PC-3 (cell line): ENCODE measurements at regions not wholly inside any gene's neighbourhood (a gene's known extent, or its start where the extent isn't known, plus 50 kb on each side); places are given as distances from the start of the nearest gene placed in this dataset.

ENCODE experiments used
- ATAC-seq: fragments of 200-7000 bp; cut with Tn5 transposase; 2 replicates; pipeline ENCODE4 v1.9.1; 2020; ENCODE audit warnings: mild to moderate bottlenecking, moderate library complexity
- BruUV-seq: library from RNA; stranded (reverse); fragments of 400-500 nt; replicated peaks from 2 replicates; lab custom pipeline; 2021; lab: Mats Ljungman, UMichigan
- CTCF ChIA-PET: fragments of 300-600 bp; sonication (Branson Sonifier 250); formaldehyde crosslinking; loops from one replicate; lab custom pipeline; 2022; ENCODE audit warnings: antibody characterized with exemption; lab: Charles Lee
- POLR2A ChIA-PET: fragments of 300-600 bp; sonication (Branson Sonifier 250); formaldehyde crosslinking; loops from one replicate; lab custom pipeline; 2022; ENCODE audit warnings: antibody characterized with exemption; ENCODE audit not compliant: unreplicated experiment; lab: Charles Lee
- DNase-seq: peaks from one replicate; pipeline ENCODE4 v3.0.0-alpha.2; 2015
- H2AFZ ChIP-seq: fragments of 300-600 bp; sonication (generic); 2 replicates; pipeline ENCODE4 v1.6.0; 2016; ENCODE audit warnings: antibody characterized with exemption, low read length
- H3F3A ChIP-seq: fragments of 300-600 bp; sonication (generic); one replicate; pipeline ENCODE4 v1.6.0; 2017; ENCODE audit warnings: antibody characterized with exemption, low read length, control low read depth, mild to moderate bottlenecking; ENCODE audit not compliant: unreplicated experiment
- H3K27ac ChIP-seq: fragments of 300-600 bp; sonication (generic); 2 replicates; pipeline ENCODE4 v1.5.1; 2016; ENCODE audit warnings: mild to moderate bottlenecking, low read length
- H3K27me3 ChIP-seq: fragments of 300-600 bp; sonication (generic); 2 replicates; pipeline ENCODE4 v1.6.1; 2016; ENCODE audit warnings: low read length, mixed read lengths
- H3K36me3 ChIP-seq: fragments of 300-600 bp; sonication (generic); 2 replicates; pipeline ENCODE4 v1.6.1; 2016; ENCODE audit warnings: low read depth, mixed run types, low read length, mixed read lengths
- H3K4me1 ChIP-seq: fragments of 300-600 bp; sonication (generic); 2 replicates; pipeline ENCODE4 v1.5.1; 2016; ENCODE audit warnings: low read length; ENCODE audit not compliant: insufficient read depth
- H3K4me2 ChIP-seq: fragments of 300-600 bp; sonication (generic); 2 replicates; pipeline ENCODE4 v1.6.0; 2016; ENCODE audit warnings: low read length
- H3K4me3 ChIP-seq: fragments of 300-600 bp; sonication (generic); 2 replicates; pipeline ENCODE4 v1.5.1; 2016; ENCODE audit warnings: mild to moderate bottlenecking, low read length, mixed read lengths
- H3K79me2 ChIP-seq: fragments of 300-600 bp; sonication (generic); 2 replicates; pipeline ENCODE4 v1.6.1; 2017; ENCODE audit warnings: low read length, mixed read lengths
- H3K9ac ChIP-seq: fragments of 300-600 bp; sonication (generic); 2 replicates; pipeline ENCODE4 v1.6.0; 2016; ENCODE audit warnings: mild to moderate bottlenecking, low read length
- H3K9me2 ChIP-seq: fragments of 300-600 bp; sonication (generic); replicated peaks from 2 replicates; pipeline ENCODE4 v1.6.1; 2016; ENCODE audit warnings: mixed run types, low read length, mixed read lengths
- H3K9me3 ChIP-seq: fragments of 300-600 bp; sonication (generic); 2 replicates; pipeline ENCODE4 v1.6.1; 2016; ENCODE audit warnings: low read length, mixed read lengths
- H4K20me1 ChIP-seq: fragments of 300-600 bp; sonication (generic); 2 replicates; pipeline ENCODE4 v1.6.1; 2016; ENCODE audit warnings: low read length, mixed read lengths
- EZH2 ChIP-seq: fragments of 300-600 bp; sonication (generic); IDR thresholded peaks from one replicate; pipeline ENCODE4 v1.6.1; 2017; ENCODE audit warnings: antibody characterized with exemption, mild to moderate bottlenecking, low read length; ENCODE audit not compliant: unreplicated experiment
- EZH2phosphoT487 ChIP-seq: fragments of 300-600 bp; sonication (generic); IDR thresholded peaks from 2 replicates; pipeline ENCODE4 v1.6.1; 2018; ENCODE audit warnings: mild to moderate bottlenecking, antibody characterized with exemption, low read length, borderline replicate concordance
- intact Hi-C: fragments of 100-400 bp; cut with micrococcal nuclease; formaldehyde crosslinking; loops from 2 replicates; pipeline ENCODE4 v1.9.0; 2023
- TF ChIP-seq, protein P1 (sequence below): fragments of 300-600 bp; sonication (generic); conservative IDR thresholded peaks from 2 replicates; pipeline ENCODE4 v1.5.1; 2017; ENCODE audit warnings: antibody characterized with exemption, low read depth, mild to moderate bottlenecking, low read length

DNA sequence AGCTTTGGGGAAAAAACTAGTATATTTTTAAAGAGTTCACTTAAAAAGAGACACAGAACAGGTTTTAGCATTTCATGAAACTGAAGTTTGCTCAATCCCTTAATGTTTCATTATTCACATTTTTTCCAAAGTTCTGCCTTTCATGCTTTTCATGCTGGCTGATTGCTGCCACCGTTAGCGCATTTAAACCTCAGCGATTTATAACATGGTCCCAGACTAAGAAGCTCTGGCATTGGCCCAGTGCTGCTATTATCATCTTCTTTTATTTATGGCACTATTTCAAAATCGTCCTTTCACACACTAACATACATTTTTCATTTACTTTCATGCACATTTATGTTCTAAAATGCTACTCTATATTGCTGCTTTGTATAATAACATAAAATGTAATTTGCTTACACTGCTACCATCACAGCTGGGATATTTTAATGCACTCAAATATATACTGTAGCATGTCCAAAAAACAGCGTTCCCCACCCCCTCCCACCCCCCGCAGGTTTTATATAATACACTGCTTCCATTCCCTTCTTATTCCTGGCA is 141.9 kb downstream of the MPP7 start:
- ATAC-seq = no peak
- Histone ChIP-seq H3K9me2 (no peaks in the 10 kb centered on the region), H3K27ac (no peak overlapping the region), H2AFZ (no peak overlapping the region), H3F3A (no peaks in the 10 kb centered on the region), H3K4me2 (no peak overlapping the region), H3K27me3 (no peaks in the 10 kb centered on the region), H3K4me3 (no peak overlapping the region), H4K20me1 (no peaks in the 10 kb centered on the region), H3K9me3 (no peaks in the 10 kb centered on the region), H3K36me3 (no peaks in the 10 kb centered on the region), H3K79me2 (no peaks in the 10 kb centered on the region), H3K4me1 (no peaks in the 10 kb centered on the region), H3K9ac (no peak overlapping the region)
- DNase-seq = no peak
- intact Hi-C loops = no loop called here
- no peak for TF ChIP-seq EZH2phosphoT487
- TF ChIP-seq, protein P1, sequence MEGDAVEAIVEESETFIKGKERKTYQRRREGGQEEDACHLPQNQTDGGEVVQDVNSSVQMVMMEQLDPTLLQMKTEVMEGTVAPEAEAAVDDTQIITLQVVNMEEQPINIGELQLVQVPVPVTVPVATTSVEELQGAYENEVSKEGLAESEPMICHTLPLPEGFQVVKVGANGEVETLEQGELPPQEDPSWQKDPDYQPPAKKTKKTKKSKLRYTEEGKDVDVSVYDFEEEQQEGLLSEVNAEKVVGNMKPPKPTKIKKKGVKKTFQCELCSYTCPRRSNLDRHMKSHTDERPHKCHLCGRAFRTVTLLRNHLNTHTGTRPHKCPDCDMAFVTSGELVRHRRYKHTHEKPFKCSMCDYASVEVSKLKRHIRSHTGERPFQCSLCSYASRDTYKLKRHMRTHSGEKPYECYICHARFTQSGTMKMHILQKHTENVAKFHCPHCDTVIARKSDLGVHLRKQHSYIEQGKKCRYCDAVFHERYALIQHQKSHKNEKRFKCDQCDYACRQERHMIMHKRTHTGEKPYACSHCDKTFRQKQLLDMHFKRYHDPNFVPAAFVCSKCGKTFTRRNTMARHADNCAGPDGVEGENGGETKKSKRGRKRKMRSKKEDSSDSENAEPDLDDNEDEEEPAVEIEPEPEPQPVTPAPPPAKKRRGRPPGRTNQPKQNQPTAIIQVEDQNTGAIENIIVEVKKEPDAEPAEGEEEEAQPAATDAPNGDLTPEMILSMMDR = no peak
- no peak for TF ChIP-seq EZH2
- ChIA-PET CTCF (no interaction called here), POLR2A (no interaction called here)
- BruUV-seq = no TSS peak

- Histone ChIP-seq H3K79me2 (no peaks in the 10 kb centered on the region), H3K9me3 (no peaks in the 10 kb centered on the region), H3K27me3 (no peaks in the 10 kb centered on the region), H4K20me1 (no peaks in the 10 kb centered on the region), H3K27ac (no peak overlapping the region), H3F3A (no peaks in the 10 kb centered on the region), H3K9me2 (no peaks in the 10 kb centered on the region), H3K36me3 (no peaks in the 10 kb centered on the region), H3K4me2 (no peak overlapping the region), H3K9ac (no peak overlapping the region), H3K4me3 (no peak overlapping the region), H2AFZ (no peak overlapping the region), H3K4me1 (no peaks in the 10 kb centered on the region)
- no peak for TF ChIP-seq EZH2
- TF ChIP-seq EZH2phosphoT487 = no peak
- TF ChIP-seq, protein P1 = no peak
- no TSS peak for BruUV-seq
- POLR2A ChIA-PET = no interaction called here
- ATAC-seq (no peak), DNase-seq (no peak)
- CTCF ChIA-PET = no interaction called here
- intact Hi-C loops = no loop called here
Observed at GRCh38 chr10:28157379-28157778, 145.5 kb downstream of the MPP7 start.

GRCh38 chr10:28155726-28156125 is 147.1 kb downstream of the MPP7 start:
- no TSS peak for BruUV-seq
- H3K4me2 ChIP-seq = no peak overlapping the region
- H3K27me3 ChIP-seq = no peaks in the 10 kb centered on the region
- H3F3A ChIP-seq = no peaks in the 10 kb centered on the region
- H3K79me2 ChIP-seq = no peaks in the 10 kb centered on the region
- POLR2A ChIA-PET = no interaction called here
- no peak overlapping the region for H3K27ac ChIP-seq
- H3K36me3 ChIP-seq = no peaks in the 10 kb centered on the region
- no peak overlapping the region for H3K9ac ChIP-seq
- no peaks in the 10 kb centered on the region for H3K4me1 ChIP-seq
- no peaks in the 10 kb centered on the region for H4K20me1 ChIP-seq
- CTCF ChIA-PET = no interaction called here
- no peak overlapping the region for H2AFZ ChIP-seq
- H3K9me3 ChIP-seq = no peaks in the 10 kb centered on the region
- intact Hi-C loops = no loop called here
- no peak for DNase-seq
- no peak for ATAC-seq
- H3K9me2 ChIP-seq = no peaks in the 10 kb centered on the region
- TF ChIP-seq EZH2 = no peak
- TF ChIP-seq, protein P1 = no peak
- H3K4me3 ChIP-seq = no peak overlapping the region
